ENCODE measurements at regions not wholly inside any gene's neighbourhood (a gene's known extent, or its start where the extent isn't known, plus 50 kb on each side); places are given as distances from the start of the nearest gene placed in this dataset.

GRCh38 chr2:120570001-120570400, 165.7 kb upstream of the GLI2 start:
- no peak for TF ChIP-seq CTCF (conservative IDR thresholded peaks at IDR 0.05; ENCODE audit: low read depth, low read length)
- no peak for TF ChIP-seq EZH2 (IDR thresholded peaks at IDR 0.05; ENCODE audit: low read length, unreplicated experiment)
- TF ChIP-seq EZH2phosphoT487 (IDR thresholded peaks at IDR 0.05; ENCODE audit: borderline replicate concordance, low read length), result no peak

All from PC-3 (cell line).